NCI-H1417 treated with DMSO at 0.1 percent for 48 hours (cell line): ENCODE measurements at regions not wholly inside any gene's neighbourhood (a gene's known extent, or its start where the extent isn't known, plus 50 kb on each side); places are given as distances from the start of the nearest gene placed in this dataset.
"Not testable (repeated sequence)": the region's sequence is repeated elsewhere in the genome, so short reads cannot be mapped to it uniquely, and the experiment has no call there.

Source experiments
- DNase-seq: peaks from one replicate; lab custom pipeline; 2025; lab: John Stamatoyannopoulos, UW

DNA sequence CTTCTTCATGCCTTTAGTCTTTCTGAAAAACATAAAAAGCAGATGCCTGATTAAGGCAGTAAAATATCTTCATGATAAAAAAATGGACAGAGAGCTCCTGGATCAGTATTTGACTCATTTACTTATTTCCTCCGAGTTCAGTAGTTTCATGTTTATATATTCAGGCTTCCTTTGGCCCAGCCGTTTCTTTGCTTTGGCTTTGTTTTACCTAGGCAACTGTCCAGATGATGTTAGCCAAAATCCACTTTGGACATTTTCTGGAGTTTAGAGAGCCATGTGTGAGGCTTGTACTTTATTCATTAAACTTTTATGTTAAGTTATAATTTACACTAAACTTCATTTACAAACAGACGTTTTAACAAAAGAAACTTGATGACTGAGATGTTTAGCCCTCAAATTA, 307.1 kb upstream of the RSPO3 start:
- DNase-seq: no peak

DNA sequence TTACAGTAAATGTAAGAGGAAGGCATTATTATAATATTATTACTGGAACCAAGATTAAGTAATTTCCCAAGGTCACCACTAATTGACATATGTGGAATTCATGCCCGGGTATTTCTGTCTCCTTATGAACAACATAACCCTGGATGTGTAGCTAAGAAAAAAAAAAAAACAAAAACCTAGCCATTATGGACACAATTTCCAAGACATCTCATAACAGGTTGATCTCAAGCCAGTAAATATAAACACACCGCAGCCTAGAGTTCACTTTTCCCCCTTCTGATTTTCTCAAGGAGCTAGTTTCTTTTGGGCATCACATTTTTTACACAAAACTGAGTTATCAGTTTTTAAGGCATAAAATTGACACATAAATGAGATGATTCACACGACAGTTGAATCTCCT, 306.5 kb upstream of the RSPO3 start:
- no peak for DNase-seq

GRCh38 chr6:126812651-126813050, 305.8 kb upstream of the RSPO3 start:
- DNase-seq: no peak

- DNase-seq: no peak
Measured at GRCh38 chr6:126820634-126821033, 297.8 kb upstream of the RSPO3 start.

DNA sequence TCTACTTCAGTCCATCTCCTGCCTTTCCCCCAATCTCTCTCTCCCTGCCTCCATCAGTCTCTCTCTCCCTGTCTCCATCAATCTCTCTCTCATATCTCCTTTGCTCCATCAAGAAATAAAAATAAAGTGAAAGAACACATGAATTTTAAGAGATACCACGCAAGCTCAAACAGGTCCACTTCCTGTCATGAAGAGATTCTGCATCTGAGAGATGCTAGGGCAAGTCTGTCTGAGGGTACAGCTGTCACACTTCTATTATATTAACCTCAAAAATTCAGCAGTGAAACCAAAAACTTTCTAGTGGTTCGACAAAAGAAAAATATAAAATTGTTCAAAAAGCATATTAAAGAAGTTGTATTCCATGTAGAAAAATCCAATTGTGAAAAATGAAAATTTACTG, 296.8 kb upstream of the RSPO3 start:
- DNase-seq: no peak

GRCh38 chr6:126824226-126824625, 294.2 kb upstream of the RSPO3 start:
- no peak for DNase-seq

DNA sequence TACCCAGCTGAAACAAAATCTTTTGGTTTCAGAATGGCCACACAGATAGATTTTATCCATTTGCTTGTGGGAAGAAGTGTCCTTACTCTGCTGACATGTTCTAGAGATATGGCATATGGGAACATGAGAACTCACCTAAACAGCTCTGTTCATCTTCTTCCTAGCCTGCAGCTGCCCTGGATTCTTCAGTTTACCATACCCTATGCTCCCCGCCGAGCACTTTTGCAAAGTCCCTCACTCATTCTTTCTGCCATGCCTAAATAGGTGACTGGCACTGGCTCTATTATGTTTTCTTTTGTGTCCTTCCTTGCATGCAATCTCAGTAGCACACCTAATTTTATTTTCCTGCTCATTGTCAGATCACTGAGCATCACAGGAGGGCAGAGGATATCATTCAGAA, 293.7 kb upstream of the RSPO3 start:
- DNase-seq: no peak

DNA sequence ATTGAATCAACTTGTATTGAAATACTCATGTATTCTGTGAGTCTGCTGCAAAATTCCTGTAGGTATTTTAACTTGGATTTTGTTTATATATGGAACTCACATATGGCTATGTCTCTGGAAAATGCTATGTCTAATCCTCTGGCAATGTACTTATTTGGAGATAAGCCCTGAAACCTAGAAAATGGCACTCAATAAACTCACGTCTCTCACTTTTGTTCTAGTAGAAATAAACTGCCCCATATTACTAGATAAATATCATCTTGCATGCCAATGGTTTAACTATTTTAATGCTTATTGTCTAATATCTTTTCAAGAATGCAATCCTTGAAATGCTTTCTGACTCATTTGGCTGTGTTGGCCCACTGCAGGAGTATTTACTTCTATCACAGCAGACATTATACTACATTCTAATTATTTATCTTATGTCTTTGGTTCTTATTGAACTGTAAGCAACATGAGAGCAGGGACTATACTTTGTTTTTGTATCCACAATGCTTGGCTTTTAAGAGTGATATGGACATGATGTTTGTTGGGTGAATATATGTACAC, 292.2 kb upstream of the RSPO3 start:
- no peak for DNase-seq

- DNase-seq: no peak
Measured at GRCh38 chr6:126831461-126831860, 287.0 kb upstream of the RSPO3 start.

- DNase-seq: no peak
Measured at GRCh38 chr6:126842769-126843168, 275.7 kb upstream of the RSPO3 start.

DNA sequence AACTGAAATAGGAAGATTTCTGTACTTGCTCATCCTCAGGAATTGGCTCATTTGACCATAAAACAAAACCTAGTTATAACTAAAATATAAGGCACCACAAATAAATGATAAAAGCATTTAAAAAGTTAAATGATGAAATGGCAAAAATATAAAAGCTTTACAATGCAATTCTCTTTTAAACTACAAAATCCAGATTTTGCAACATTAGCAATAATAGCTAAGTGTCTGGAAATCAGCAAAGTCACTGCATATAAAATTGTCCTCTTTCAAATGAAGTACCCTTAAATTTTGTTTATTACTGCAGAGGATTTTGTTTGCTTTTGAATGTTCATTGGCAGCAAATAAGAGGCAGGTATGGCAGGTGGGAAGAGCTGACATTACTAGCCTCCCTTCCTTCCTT, 270.4 kb upstream of the RSPO3 start:
- DNase-seq: no peak

- DNase-seq: no peak
Measured at GRCh38 chr6:126867641-126868040, 250.8 kb upstream of the RSPO3 start.

DNA sequence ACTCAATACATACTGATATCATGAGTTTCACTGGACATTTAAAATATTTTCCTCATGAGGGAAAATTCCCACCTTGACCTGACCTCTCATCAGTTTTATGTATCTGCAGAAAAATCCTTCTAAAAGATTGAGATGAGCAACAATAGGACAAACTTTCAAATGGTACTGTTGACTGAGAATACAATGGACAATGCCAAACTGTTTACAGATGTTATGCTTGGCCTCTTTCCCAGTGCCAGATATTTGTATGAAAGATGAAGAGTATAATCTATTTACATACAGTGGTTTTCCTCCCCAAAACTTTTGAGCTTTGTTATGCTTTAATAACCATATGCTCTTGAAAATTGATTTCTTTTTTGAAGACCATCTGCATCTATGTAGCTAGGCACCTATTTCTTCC, 245.1 kb upstream of the RSPO3 start:
- DNase-seq: no peak

DNA sequence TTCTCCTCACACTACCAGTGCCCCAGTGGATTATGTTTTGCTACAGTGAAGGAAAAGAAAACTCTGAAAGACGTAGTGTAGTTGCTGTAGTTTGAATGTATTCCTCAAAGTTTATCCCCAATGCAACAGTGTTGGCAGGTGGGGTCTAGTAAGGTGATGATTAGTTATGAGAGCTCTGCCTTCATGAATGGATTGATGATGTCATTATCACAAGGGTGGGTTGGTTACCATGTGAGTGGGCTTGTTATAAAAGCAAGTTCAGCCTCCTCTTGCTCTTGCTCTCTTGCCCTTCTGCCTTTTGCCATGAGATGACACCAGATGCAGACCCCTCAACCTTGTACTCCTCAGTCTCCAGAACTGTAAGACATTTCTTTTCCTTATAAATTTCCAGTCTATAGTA, 244.7 kb upstream of the RSPO3 start:
- no peak for DNase-seq

GRCh38 chr6:126876446-126876845, 242.0 kb upstream of the RSPO3 start:
- no peak for DNase-seq

- no peak for DNase-seq
Measured at GRCh38 chr6:126880964-126881363, 237.5 kb upstream of the RSPO3 start.

DNA sequence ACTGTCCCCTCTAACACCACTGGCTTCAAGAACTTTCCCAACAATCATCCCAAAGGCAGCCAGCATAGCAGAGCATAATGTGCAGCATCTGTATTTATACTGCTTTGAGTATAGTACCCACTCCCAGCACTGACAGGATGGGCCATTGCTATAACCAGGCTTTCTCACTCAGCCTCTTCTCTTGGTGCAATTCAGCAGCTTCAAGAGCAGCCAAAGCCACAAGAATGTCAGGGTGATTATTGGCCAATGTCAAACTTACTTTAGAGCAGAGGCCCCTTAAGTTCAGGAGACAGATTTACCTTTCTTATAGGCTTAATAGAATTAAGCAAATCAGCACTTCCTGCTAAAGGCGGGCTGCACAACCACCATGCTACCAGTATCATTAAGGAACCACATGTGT, 232.4 kb upstream of the RSPO3 start:
- DNase-seq: no peak

DNA sequence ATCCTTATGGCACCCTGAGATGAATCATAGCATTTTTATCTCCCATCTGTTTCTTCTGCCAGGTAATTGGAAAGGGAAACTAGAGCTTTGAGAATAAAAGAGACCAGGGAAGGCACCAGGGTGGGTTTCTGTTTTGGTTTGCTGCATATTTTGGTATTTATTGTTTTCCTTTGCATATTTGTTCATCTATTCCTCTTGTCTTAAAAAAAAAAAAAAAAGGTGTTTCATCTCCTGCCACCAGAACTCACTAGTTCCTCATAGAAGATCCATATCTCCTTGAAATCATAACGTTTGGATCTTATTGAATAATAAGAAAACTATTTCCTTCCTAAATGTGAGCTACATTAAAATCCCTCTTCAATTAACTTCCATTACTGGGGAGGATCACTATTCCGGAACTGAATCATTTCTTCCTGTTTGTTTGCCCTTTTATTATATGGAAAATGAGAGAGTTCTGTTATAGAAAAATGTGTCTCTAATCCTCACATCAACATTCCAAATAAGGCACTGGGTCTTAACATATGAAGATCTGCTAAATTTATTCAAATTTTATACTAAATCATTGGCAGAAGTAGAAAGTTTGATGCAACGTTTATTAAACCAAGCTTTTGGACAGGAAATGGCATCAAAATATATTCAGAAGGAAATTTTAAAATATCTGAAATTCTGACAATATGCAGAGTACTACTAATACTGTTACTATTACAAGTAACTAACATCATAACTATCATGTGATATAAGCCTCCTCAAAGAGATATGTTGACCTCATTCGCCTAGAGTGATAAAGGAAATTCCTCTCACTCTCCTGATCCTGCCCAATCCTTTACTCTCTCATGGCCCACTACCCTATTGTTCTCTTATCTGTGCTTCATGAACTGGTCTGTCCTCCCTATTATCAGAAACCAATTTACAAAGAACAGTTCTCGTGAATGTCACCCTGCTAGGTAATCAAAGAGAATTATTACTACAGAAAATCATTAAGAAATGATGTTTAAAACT, 229.4 kb upstream of the RSPO3 start:
- DNase-seq: no peak

GRCh38 chr6:126890055-126890454, 228.4 kb upstream of the RSPO3 start:
- DNase-seq: no peak

GRCh38 chr6:126891158-126891557, 227.3 kb upstream of the RSPO3 start:
- DNase-seq: no peak

DNA sequence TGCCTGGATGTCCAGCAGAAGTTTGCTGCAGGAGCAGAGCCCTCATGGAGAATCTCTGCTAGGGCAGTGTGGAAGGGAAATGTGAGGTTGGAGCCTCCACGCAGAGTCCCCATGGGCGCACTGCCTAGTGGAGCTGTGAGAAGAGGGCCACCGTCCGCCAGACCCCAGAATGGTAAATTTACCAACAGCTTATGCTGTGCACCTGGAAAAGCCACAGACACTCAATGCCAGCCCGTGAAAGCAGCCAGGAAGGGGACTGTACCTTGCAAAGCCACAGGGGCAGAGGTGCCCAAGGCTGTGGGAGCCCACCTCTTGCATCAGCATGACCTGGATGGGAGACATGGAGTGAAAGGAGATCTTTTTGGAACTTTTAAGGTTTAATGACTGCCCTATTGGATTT, 225.6 kb upstream of the RSPO3 start:
- not testable (repeated sequence) for DNase-seq

DNA sequence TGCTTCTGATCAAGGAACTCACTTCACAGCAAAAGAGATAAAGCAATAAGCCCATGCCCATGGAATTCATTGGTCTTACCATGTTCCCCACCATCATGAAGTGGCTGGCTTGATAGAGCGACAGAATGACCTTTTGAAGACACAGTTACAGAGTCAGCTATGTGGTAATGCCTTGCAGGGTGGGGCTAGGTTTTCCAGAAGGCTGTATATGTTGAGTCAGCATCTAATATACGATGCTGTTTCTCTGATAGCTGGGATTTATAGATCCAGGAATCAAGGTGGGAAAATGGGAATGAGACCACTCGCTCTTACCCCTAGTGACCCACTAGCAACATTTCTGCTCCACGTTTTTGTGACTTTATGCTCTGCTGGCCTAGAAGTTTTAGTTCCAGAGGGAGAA, 220.7 kb upstream of the RSPO3 start:
- no peak for DNase-seq

DNA sequence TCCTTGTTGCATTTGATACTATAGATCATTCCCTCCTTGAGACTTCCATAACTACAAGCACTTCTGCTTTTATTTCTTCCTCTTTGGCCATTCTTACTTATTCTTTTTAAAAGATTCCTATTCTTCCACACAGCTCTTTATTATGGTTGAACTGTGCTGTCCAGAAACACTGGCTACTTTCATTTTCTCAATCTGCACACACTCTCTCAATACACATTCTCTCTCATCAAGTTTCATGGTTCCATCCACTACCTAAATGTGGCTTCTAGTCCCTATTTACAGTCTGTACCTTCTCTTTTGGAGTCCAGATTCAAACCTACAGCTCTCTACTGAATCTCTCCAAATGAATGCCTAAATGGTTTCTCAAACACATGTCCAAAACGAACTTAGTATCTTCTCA, 214.3 kb upstream of the RSPO3 start:
- no peak for DNase-seq

DNA sequence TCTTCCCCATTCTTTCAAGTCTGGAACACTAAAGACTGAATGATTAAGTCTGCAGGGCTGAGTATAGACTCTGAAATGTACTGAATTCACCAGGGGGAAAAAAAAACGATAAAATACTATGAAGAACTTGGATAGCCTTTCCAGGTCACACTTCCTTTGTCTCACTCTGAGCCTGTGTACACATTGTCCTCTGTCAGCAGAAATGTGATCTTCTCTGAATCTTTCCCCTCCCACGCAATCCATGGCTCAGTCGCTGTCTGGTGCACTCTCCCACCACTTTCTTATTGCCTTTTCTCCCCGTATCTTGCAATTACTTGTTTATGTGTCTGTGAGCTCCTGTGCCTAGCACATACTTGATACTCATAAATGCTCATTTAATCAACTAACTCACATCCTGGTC, 212.6 kb upstream of the RSPO3 start:
- DNase-seq: no peak
